Fibroblast of skin of abdomen (primary cell): ENCODE measurements at regions not wholly inside any gene's neighbourhood (a gene's known extent, or its start where the extent isn't known, plus 50 kb on each side); places are given as distances from the start of the nearest gene placed in this dataset.

Source experiments
- DNase-seq: peaks from one replicate; pipeline ENCODE4 v3.0.0-alpha.2; 2013

DNA sequence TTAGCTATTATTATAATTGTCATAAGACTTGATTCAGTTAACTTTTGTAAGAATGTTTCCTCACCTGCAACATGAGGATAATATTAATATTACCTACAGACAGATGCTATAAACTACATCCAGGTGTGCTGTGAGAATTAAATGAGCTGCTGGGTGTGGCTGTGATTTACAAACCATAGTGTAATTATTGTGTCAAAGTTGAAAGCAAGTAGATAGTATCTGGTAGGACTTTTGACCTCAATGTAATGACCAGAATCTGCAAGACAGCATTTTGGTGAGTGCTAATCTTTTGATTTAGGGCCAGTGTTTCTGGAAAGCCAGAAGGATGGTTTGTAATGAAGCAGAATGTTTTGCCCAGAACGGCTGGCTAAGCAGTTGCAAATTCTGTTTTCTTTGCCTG, 162.5 kb downstream of the TRMT11 start:
- DNase-seq = no peak

DNA sequence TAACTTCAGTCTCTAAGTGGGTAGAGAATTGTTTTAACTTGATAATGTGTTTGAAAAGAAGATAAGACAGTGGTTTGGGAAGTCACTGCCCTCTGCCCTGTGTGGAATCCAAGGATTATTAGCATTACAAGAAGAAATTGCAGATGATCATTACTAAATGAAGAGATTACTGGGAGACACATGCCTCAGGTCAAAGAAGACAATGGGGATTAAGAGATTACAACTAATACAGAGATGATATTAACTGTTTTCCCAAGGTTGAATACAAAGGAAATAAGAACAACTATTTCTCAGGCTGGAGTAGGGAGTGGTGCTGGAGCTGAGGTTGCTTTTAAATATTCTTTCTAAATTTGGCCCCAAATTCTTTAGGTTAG, 166.0 kb downstream of the TRMT11 start:
- no peak for DNase-seq

DNA sequence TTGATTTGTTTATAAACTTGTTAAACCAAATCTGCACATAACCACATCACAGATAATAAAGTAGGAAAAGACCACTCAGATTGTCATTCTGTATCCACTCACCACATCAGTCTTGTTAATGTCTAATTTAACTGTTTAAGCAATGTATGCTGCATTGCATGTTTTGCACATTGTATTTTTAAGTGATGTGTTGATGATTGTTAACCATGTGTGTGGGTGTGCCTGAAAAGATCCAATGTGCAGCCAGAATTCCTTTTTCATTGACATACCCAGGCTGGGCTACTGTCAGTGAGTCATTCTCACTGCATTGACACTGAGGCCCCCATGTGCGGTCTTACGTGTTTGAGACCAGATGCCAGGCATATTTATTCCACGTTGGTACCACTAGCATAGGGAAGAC, 167.3 kb downstream of the TRMT11 start:
- peak; percentile 72 for DNase-seq

DNA sequence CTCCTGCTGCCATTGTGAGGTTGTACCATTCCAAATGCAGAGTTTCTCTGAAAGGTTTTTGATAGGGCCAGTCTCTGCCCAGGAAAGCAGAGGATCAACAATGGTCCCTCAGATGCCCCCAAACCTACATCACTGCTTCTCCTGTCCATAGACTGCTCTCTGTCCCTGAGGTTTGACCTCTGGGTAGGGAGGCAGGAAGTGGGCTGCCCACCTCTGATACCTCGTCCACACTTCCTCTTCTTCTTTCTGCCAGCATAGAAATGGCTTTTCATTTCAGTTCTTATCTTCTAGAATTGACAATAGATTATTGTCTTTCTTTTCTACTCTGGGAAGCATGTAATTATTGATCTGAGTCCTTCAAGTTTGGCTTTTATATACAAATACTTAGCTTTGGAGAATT, 170.6 kb downstream of the TRMT11 start:
- DNase-seq = no peak

DNA sequence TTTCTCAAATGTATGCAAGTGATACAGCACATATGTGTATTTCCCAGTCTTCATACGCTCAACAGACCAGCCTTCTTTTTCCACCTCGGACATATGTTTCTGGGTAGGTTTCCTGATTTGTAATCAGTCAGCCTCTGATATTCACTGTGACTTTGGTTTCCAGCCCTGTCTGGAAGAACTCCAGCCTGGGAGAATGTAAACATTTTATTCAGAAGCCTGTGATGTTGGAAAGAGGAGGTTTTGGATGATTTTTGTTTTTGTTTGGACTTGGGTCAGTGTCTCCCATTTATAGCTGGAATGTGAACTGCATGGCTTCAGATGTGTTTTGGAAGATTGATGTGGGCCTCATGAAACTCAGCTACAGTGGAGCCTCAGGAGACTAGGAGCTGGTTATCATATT, 172.2 kb upstream of the CENPW start:
- peak; percentile 21 for DNase-seq

DNA sequence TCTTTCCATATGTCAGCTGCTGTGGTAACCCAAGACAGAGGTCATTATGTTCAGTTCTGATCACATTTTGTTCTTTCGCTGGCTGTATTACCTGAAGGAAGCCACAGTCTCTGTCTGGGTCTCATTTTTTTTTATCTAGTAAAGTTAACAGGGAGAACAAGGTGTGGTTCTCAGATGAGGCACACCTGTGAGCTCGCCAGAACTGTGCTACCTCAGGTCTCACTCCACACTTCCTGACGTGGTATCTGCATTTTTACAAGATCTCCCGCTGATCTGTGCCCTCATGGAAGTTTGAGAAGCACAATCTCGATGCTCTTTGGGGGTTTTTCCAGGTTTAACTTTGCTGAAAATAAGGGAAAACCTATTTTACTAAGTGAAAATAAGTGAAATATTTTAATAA, 169.5 kb upstream of the CENPW start:
- no peak for DNase-seq

DNA sequence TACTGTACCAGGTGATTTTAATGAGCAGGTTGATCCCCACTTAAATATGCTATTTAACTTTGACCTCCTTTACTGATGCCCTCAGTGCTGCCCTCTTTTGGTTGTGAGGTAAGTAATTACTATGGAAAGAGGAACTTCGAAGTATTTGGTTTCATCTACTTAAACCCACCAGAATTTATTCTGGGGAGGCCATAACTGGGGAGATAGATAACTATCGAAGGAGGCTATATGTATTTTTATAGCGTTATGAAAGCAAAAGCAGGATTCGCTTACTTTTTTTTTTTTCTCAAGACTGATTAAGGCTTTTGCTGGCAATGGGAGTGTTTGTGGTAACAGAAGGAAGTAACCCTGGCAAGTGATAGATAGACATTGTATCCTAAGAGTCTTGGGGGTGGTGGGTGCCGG, 168.9 kb upstream of the CENPW start:
- peak; percentile 10 for DNase-seq

DNA sequence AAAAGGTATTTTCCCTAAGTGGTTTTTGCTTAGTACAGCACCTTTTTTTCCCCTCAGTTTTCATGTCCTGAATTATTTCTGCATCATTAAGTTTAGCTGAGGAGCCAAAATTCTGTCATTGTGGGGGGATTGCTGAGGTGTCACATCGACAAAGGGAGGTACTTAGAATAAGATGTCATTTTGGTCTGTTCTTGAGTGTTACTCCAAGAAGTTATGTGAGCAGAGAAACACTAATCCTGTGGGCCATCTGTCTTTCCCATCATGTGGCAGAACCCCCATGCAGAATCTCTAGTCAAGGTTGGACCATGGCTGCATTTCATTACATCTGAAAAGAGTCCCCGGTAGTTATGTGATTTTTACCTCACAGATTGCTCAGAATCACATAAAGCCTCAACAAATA, 167.8 kb upstream of the CENPW start:
- peak; percentile 17 for DNase-seq

DNA sequence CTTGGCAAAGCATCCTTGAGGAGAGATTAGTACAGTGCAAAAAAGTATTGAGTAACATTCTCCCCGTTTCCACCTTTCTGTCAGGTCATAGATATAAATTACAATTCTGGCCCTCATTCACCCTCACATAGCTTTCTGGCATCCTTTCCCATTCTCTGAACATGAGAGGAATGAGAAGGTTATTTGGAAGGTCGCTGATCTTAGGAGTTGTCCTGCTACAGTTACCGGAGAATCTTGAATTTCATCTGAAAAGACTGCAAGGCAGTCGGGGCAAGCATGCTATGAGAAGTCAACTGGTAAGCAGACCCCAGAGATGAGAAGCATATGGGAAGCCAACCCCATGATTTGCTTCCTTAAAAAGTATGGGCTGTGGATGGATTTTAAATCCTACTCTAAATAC, 166.7 kb upstream of the CENPW start:
- peak; percentile 9 for DNase-seq

DNA sequence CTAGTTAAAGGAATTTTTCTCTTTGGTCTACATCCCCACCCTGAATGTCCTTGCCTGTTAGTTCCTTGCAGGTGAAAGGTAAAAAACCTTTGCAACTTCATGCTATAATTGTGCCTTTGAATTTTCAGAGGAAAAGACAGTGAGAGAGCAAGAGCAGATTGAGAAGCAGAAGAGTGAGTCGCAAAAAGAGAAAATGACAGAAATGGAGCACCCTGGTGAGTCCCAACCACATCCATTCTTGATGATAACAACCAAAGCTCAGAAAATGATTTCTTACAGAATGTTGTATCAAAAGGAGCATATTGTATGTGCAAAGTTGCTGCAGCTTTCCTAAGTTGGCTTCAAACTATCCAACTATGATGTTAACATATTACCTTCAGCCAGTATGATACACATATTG, 165.2 kb upstream of the CENPW start:
- DNase-seq = no peak

DNA sequence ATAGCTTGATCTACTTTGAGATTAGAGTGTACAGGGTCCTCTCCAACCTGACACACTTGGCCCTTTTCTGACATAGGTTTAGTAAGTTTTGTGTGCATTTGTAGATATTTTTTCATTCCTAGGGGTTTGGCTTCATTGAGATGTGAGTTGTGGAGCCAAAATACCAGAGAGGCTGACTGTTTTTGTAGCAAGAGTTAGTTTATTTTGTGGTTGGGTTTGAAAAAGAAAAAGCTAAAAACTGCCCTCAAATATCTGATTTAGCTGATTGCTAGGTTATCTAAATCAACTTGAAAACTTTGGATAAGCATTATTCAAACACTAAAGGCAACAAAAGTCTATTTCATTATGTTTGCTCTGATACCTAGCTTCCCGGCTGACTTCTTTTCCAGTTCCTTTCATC, 164.7 kb upstream of the CENPW start:
- no peak for DNase-seq

DNA sequence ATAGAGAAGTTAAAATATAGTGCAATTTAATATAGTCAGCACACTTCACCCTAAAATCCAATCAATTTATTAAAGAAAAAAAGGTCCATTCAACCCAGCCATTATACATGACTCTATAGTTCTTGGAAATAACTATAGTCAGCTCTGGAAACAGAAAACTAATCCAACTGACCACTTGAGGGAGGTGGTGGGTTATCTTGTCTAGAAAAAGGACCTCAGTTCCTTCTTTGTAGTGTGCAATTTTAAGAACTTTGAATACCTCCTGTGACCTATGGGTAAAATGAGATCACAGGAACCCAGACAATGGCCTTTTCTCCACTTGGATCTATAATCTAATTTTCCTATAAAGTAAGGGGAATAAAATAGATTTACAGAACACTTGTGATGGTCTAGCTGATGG, 163.6 kb upstream of the CENPW start:
- DNase-seq = peak; percentile 13

DNA sequence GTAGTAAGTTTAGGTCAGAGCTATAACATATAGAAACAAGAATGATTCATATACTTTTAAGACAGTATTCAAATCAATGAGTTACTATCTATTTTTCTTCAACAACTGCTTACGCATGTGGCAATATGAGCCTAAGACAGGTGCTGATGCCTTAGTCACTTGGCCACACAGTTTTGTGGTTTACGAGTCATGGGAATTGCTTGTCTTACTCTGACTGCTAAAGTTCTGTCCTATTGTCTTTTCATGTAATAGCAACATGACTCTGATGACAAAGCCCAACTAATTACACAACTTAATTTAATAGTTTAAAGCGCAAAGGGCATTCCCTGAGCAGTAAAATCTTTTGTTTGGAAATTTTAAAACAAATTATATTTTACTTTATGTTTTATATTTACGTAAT, 159.3 kb upstream of the CENPW start:
- peak; percentile 90 for DNase-seq

DNA sequence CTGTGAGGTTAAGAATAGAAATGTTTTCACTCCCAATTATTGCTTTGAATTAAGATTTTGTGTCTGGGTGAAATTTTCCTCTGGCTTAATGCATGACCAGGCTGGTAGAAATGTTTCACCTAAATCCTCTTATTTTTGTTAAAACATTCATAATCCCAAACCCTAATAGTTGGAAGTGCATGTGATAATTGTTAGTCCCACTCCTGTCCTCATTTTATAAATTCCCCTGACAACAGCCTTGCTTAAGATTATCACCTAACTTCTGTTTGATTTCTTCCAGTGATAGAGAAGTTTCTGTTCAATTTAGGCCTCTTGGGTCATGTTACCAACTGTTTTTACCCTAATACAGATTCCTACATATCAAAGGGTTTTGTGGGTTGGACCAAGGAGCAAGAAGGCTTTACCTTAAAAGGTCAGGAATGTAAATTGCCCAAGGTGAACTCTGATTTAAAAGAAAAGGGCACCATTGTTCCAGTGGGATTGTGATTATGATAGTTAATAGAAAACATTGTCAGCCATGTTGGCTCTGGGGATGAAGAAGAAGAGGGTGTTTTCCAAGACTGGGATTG, 158.7 kb upstream of the CENPW start:
- DNase-seq = no peak

DNA sequence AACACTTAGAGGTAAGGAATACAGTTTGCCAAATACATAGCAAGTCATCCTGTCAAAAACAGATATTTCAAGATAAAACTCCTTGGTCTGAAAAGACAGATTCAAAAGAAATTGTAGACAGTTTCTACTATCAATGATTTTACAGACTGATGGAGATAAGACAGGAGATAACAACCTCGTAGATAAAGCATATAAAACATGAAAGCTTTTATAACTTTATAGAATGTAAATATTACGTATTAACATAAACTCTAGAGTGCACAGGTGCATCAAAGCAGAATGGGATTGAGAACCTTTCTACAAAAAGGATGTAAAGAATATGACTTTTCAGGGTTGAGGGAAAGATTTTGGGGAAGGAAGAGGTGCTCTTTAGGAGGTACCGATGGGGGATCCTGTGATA, 158.0 kb upstream of the CENPW start:
- no peak for DNase-seq

DNA sequence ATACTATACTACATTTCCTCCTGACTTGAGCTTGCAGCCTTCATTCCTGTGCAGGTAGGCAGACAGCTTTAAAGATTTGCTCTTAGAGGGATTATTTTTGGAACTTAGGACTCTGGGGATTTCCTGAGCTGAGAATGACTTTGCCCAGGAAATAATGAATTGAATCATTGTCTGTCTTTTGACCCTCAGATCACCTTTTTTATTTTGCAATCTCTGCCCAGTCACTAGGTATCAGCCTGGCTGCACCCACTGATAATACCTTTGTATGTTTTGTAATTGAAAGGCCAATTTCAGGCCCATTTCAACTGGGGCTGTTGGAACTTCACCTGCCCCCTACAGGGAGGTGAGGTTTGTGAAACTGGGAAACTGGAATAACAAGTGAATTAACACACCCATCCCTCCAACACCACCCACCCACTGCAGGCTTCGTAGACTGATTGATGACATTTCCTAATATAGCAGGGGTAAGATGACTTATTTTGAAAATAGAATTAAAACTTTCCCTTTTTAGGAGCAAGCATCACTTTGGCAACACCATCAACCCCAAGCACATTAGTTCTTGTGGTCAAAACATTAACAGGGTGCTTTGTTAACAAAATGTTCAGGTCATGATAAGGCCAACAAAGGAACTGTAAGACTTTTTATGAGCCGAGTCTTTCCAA, 157.1 kb upstream of the CENPW start:
- no peak for DNase-seq

DNA sequence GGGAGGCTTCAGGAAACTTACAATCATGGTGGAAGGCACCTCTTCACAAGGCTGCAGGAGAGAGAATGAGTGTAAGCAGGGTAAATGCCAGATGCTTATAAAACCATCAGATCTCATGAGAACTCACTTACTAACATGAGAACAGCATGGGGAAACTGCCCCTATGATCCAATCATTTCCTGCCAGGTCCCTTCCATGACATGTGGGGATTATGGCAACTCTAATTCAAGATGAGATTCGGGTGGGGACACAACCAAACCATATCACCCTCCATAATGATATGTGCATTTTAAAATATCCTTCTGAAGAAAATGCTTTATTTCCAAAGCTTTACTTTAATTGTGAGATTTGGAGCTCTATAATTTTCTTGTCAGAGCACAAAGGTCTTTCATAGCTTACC, 154.1 kb upstream of the CENPW start:
- no peak for DNase-seq

DNA sequence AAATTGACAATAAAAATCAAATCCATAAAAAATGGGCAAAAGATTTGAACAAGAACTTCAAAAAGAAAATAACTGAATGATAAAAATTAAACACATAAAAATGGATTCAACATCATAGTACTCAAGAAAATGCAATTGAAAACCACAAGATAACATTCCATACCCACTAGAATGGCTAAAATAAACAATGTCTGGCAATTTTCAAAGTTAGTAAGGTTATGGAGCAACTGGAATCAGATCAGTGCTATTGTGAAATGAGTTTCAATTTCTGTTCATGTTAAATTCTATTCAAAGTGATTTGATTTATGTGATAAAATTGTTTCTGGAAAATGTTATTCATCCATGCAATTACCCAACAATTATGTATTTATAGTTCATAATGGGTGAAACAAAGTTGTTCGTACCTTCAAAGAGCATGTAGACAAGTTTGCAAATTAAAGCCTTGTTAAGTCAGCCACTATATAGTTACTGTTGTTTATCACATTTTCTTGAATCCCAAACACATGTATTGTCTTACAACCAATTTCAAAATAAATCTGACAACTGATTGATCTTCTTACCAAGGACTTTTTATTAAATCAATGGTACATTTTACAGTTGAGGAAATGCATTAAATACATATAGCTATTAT, 151.5 kb upstream of the CENPW start:
- DNase-seq = peak; percentile 61

DNA sequence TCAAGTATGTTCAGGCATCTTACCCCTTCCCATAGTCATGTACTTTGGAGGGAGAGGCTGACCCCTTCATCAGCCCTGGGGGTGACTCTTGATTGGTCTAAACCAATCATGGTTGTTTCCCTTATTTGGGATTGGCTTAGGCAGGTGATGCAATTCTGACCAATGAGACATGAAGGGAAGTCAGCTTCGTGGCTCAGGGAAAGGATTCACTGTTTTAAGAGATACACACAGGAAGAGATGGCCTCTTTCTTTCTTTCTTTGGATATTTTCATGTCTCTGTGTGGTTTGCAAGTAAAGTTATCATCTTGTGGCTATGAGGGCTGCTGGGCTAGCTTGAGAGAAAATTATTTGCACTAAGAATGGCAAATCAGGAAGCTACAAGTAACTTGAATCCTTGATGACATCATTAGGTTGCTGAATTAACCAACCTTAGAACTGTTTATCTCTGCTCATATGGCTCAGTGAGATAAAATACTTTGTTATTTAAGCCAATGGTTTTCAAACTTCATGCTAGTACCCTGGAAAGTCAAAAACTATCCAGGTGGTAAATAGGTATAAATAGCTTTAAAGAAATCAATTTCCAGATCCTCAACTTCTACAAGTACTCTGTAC, 144.2 kb upstream of the CENPW start:
- DNase-seq = no peak

DNA sequence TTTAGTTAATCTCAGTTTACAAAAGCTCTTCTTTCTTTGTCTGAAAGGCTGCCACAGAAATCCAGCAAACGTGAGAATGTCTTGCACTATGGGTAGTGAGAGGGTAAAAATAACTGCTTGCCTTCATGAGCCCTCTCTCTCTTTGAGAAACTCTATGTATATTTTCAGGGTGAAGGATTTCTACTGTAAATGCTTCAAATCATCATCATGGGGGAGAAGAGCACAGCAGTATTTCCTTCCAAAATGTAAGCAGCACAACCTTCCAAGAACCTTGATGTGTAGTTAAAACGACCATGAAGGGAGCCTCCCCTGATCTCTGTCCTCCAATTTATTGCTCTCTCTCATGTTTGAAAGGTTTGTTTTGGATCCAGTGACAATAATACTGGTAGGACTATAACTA, 141.3 kb upstream of the CENPW start:
- DNase-seq = no peak

DNA sequence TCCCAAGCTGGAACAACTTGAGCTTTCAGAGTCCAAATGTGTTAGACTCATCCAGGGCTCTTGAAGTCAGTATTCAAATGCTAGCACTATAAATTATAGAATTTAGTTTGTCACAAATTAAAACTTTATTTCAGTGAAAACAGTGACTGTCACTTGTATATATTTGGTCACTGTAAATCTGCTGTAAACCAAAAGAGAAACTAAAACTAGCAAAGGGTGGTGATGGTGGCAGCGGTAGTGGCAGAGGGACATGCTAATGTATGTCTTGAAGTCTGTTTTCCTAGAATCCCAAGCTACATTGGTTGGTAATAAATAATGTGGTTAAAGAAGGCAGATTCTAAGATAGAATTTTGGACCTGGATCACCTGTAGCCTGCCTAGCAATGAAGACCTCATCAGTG, 140.4 kb upstream of the CENPW start:
- DNase-seq = no peak

DNA sequence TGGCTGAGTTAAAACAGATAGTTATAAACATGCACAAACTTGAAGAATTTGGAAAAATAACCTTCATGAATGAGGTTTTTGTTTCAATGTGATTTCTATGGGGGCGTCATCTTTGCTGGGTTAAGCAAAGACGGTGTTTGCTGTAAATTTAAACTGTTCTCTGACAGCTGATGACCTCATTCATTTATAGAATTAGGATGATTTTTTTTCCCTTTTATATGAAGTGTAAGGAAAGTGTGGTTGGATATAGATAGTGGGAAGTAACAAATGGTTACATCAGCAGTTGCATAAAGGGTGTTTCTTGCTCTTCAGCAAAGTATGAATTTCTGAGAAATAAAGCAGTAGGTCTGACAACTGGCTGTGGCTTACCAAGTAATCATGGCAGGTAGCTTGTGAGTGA, 137.2 kb upstream of the CENPW start:
- no peak for DNase-seq

DNA sequence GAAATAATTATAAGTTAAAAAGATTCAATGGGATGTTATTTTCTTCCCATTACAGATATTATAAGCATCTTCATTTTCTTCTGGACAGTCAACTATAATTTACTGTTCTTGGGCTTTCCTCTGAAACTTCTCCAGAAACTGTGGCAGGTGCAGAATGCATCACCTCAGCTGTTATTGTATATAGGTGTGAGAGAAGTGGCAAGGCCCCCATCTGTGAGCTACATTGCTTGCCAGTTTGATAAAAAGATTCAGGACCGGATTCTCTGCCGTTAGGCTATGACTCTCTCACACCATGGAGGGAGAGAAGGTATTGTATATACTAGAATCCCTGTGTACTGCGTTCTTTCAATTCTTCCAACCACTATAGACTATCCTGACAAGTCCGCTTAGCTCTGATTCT, 135.8 kb upstream of the CENPW start:
- DNase-seq = no peak

DNA sequence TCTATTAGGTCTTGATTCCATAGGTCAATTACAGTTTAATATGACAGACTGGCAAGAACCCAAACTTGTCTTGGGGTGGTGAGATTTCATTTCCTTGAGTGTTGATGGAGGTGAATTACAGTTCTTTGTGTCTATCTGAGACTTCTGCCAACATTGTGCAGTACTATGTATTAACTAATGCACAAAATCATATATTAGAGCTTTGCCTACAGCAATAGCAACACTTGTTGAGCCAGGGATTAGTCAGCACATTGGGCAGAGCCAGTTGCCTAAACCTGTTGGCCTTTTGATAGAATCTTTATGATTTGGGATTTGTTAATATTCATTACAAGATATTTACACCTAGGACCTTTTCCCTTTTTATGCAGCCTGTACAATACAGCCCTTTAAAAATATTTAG, 135.3 kb upstream of the CENPW start:
- no peak for DNase-seq
